ENCODE measurements at regions not wholly inside any gene's neighbourhood (a gene's known extent, or its start where the extent isn't known, plus 50 kb on each side); places are given as distances from the start of the nearest gene placed in this dataset.
A peak's percentile ranks its signal among the peaks of the same experiment; 100 is the strongest.

- no peaks in the 10 kb centered on the region for H3K4me1 ChIP-seq
- H3K27me3 ChIP-seq, result no peaks in the 10 kb centered on the region
- no peaks in the 10 kb centered on the region for H3K9me3 ChIP-seq
- H3K27ac ChIP-seq, result no peak overlapping the region
- no peak overlapping the region for H3K4me3 ChIP-seq
- ATAC-seq (ENCODE audit: low FRiP score in 2 of 2), result peak; percentile 80 to 90
- DNase-seq, result peak in 1 of 2 donors; percentile 48
- no peak for TF ChIP-seq POLR2A (IDR thresholded peaks at IDR 0.05)
- TF ChIP-seq CTCF (IDR thresholded peaks at IDR 0.05), result peak; percentile 57 to 86 (median 64)
- WGBS, 2 donors, result 37 to 47% methylated on average over 9 of the region's 9 CpGs
- H3K36me3 ChIP-seq, result no peaks in the 10 kb centered on the region
Observed at GRCh38 chr6:53718597-53719460, 53.3 kb upstream of the KLHL31 start.

- 67 to 70% methylated on average over 1 of the region's 1 CpG for WGBS, 2 donors
- no peaks in the 10 kb centered on the region for H3K4me1 ChIP-seq
- ATAC-seq (ENCODE audit: low FRiP score in 2 of 2) (no peak), DNase-seq (no peak)
- no peaks in the 10 kb centered on the region for H3K9me3 ChIP-seq
- no peaks in the 10 kb centered on the region for H3K27me3 ChIP-seq
- H3K36me3 ChIP-seq, result no peaks in the 10 kb centered on the region
- no peak overlapping the region for H3K4me3 ChIP-seq
- no peak for TF ChIP-seq CTCF (IDR thresholded peaks at IDR 0.05)
- no peak for TF ChIP-seq POLR2AphosphoS5 (IDR thresholded peaks at IDR 0.05)
- no peak for TF ChIP-seq POLR2A (IDR thresholded peaks at IDR 0.05)
- TF ChIP-seq EP300 (IDR thresholded peaks at IDR 0.05), result no peak
- H3K27ac ChIP-seq, result no peak overlapping the region
Observed at GRCh38 chr6:53717566-53717965, 52.0 kb upstream of the KLHL31 start.

GRCh38 chr6:53715434-53715833 is 49.9 kb upstream of the KLHL31 start:
- Histone ChIP-seq H3K27me3 (no peaks in the 10 kb centered on the region), H3K4me1 (no peaks in the 10 kb centered on the region), H3K9me3 (no peaks in the 10 kb centered on the region), H3K36me3 (no peaks in the 10 kb centered on the region), H3K4me3 (no peak overlapping the region), H3K27ac (no peak overlapping the region)
- no peak for TF ChIP-seq CTCF (IDR thresholded peaks at IDR 0.05)
- no peak for TF ChIP-seq POLR2AphosphoS5 (IDR thresholded peaks at IDR 0.05)
- no peak for TF ChIP-seq EP300 (IDR thresholded peaks at IDR 0.05)
- no peak for TF ChIP-seq POLR2A (IDR thresholded peaks at IDR 0.05)
- DNase-seq, result no peak
- no peak for ATAC-seq (ENCODE audit: low FRiP score in 2 of 2)
- WGBS, 2 donors, result 67 to 79% methylated on average over 1 of the region's 1 CpG

Measured in upper lobe of left lung (tissue), 6 donors.